CD4-positive, CD25-positive, alpha-beta regulatory T cell (primary cell): ENCODE measurements at regions not wholly inside any gene's neighbourhood (a gene's known extent, or its start where the extent isn't known, plus 50 kb on each side); places are given as distances from the start of the nearest gene placed in this dataset.

Experiments used
- ATAC-seq, 2 donors: fragments of 150-1000 bp; cut with Tn5 transposase; one replicate each; pipeline ENCODE4 v1.10.0; 2021; ENCODE audit warnings: low read depth in 2 of 2, moderate number of reproducible peaks in 2 of 2, moderate library complexity in 1 of 2
- DNase-seq, 3 donors: peaks; one replicate each; pipeline versions ENCODE4 v3.0.0 to v3.0.0-alpha.2; 2012 to 2022; ENCODE audit warnings: mixed read lengths in 1 of 3
- H3K27ac ChIP-seq: one replicate; pipeline ENCODE4 v1.7.0; 2013; ENCODE audit warnings: mild to moderate bottlenecking, low read length; ENCODE audit not compliant: insufficient read depth, poor library complexity, severe bottlenecking
- H3K27me3 ChIP-seq: one replicate; pipeline ENCODE4 v1.7.0; 2013; ENCODE audit warnings: low read length; ENCODE audit not compliant: control insufficient read depth, insufficient read depth
- H3K36me3 ChIP-seq: one replicate; pipeline ENCODE4 v1.7.0; 2013; ENCODE audit warnings: mild to moderate bottlenecking, low read length, moderate library complexity; ENCODE audit not compliant: control insufficient read depth, insufficient read depth
- H3K4me1 ChIP-seq: 2 replicates; pipeline ENCODE4 v1.7.0; 2013; ENCODE audit warnings: mild to moderate bottlenecking, low read length; ENCODE audit not compliant: insufficient read depth, control insufficient read depth, poor library complexity, severe bottlenecking
- H3K4me3 ChIP-seq: one replicate; pipeline ENCODE4 v1.7.0; 2013; ENCODE audit warnings: low read depth, mild to moderate bottlenecking, low read length, moderate library complexity
- H3K9me3 ChIP-seq, 2 experiments: 1 replicate in 1 of 2; 2 replicates in 1 of 2; pipeline ENCODE4 v1.7.0; 2013; ENCODE audit warnings: low read length in 2 of 2, mild to moderate bottlenecking in 1 of 2, moderate library complexity in 1 of 2; ENCODE audit not compliant: control insufficient read depth in 2 of 2
- H3K27ac Mint-ChIP-seq, 3 donors: one replicate each; pipeline ENCODE4 v1.8.0; 2020 to 2022; ENCODE audit warnings: mild to moderate bottlenecking in 3 of 3, mixed read lengths in 3 of 3, moderate library complexity in 2 of 3
- H3K27me3 Mint-ChIP-seq: one replicate; pipeline ENCODE4 v1.8.0; 2022; ENCODE audit warnings: mild to moderate bottlenecking, mixed read lengths
- H3K36me3 Mint-ChIP-seq: one replicate; pipeline ENCODE4 v1.8.0; 2020; ENCODE audit warnings: mixed read lengths
- H3K4me1 Mint-ChIP-seq, 4 donors: one replicate each; pipeline ENCODE4 v1.8.0; 2020 to 2022; ENCODE audit warnings: mixed read lengths in 4 of 4, mild to moderate bottlenecking in 1 of 4
- H3K4me3 Mint-ChIP-seq, 4 donors: one replicate each; pipeline ENCODE4 v1.8.0; 2020 to 2022; ENCODE audit warnings: mild to moderate bottlenecking in 4 of 4, mixed read lengths in 4 of 4, moderate library complexity in 3 of 4
- H3K9me3 Mint-ChIP-seq, 7 donors: one replicate each; pipeline ENCODE4 v1.8.0; 2020 to 2022; ENCODE audit warnings: mixed read lengths in 7 of 7, mild to moderate bottlenecking in 3 of 7, moderate library complexity in 2 of 7

- Mint-ChIP-seq H3K4me1 (no peaks in the 10 kb centered on the region), H3K27ac (no peak overlapping the region), H3K4me3 (no peak overlapping the region), H3K27me3 (peaks cover 7% of the 10 kb centered on the region), H3K36me3 (no peaks in the 10 kb centered on the region), H3K9me3 (peaks cover 0 to 4% (median 3%) of the 10 kb centered on the region in 7 donors)
- no peak for DNase-seq
- no peaks in the 10 kb centered on the region for H3K36me3 ChIP-seq
- peaks cover 2% of the 10 kb centered on the region for H3K27me3 ChIP-seq
- no peaks in the 10 kb centered on the region for H3K9me3 ChIP-seq
- no peak overlapping the region for H3K27ac ChIP-seq
- H3K4me3 ChIP-seq: no peak overlapping the region
- no peaks in the 10 kb centered on the region for H3K4me1 ChIP-seq
- no peak for ATAC-seq
Measured at GRCh38 chr13:22143671-22144070, 472.8 kb downstream of the FGF9 start.

- Mint-ChIP-seq H3K27ac (no peak overlapping the region), H3K4me3 (no peak overlapping the region), H3K9me3 (peaks cover 0 to 4% (median 3%) of the 10 kb centered on the region in 7 donors), H3K27me3 (peaks cover 7% of the 10 kb centered on the region), H3K36me3 (no peaks in the 10 kb centered on the region), H3K4me1 (peaks cover 0 to 3% (median 0%) of the 10 kb centered on the region in 4 donors)
- Histone ChIP-seq H3K27ac (no peak overlapping the region), H3K36me3 (no peaks in the 10 kb centered on the region), H3K27me3 (peaks cover 2% of the 10 kb centered on the region), H3K4me1 (no peaks in the 10 kb centered on the region), H3K9me3 (no peaks in the 10 kb centered on the region), H3K4me3 (no peak overlapping the region)
- DNase-seq (no peak), ATAC-seq (no peak)
Measured at GRCh38 chr13:22144806-22145205, 473.9 kb downstream of the FGF9 start.

- H3K4me1 ChIP-seq: no peaks in the 10 kb centered on the region
- Mint-ChIP-seq H3K27me3 (peaks cover 9% of the 10 kb centered on the region), H3K27ac (no peak overlapping the region), H3K4me1 (peaks cover 0 to 3% (median 0%) of the 10 kb centered on the region in 4 donors), H3K4me3 (no peak overlapping the region), H3K36me3 (no peaks in the 10 kb centered on the region), H3K9me3 (peaks cover 0 to 4% (median 2%) of the 10 kb centered on the region in 7 donors)
- ATAC-seq: no peak
- DNase-seq: no peak
- no peak overlapping the region for H3K27ac ChIP-seq
- H3K4me3 ChIP-seq: no peak overlapping the region
- peaks cover 4% of the 10 kb centered on the region for H3K27me3 ChIP-seq
- H3K36me3 ChIP-seq: no peaks in the 10 kb centered on the region
- no peaks in the 10 kb centered on the region for H3K9me3 ChIP-seq
Measured at GRCh38 chr13:22148187-22148586, 477.3 kb downstream of the FGF9 start.

- peaks cover 4% of the 10 kb centered on the region for H3K27me3 ChIP-seq
- H3K9me3 Mint-ChIP-seq: peaks cover 0 to 3% (median 2%) of the 10 kb centered on the region in 7 donors
- ATAC-seq (no peak), DNase-seq (no peak)
- H3K27ac ChIP-seq: no peak overlapping the region
- H3K4me3 Mint-ChIP-seq: no peak overlapping the region
- H3K4me1 Mint-ChIP-seq: peaks cover 0 to 3% (median 0%) of the 10 kb centered on the region in 4 donors
- H3K4me3 ChIP-seq: no peak overlapping the region
- peaks cover 4% of the 10 kb centered on the region for H3K27me3 Mint-ChIP-seq
- no peaks in the 10 kb centered on the region for H3K9me3 ChIP-seq
- H3K27ac Mint-ChIP-seq: no peak overlapping the region
- no peaks in the 10 kb centered on the region for H3K4me1 ChIP-seq
- no peaks in the 10 kb centered on the region for H3K36me3 Mint-ChIP-seq
- H3K36me3 ChIP-seq: no peaks in the 10 kb centered on the region
Measured at GRCh38 chr13:22152751-22153150, 481.9 kb downstream of the FGF9 start.

- no peak for ATAC-seq
Measured at GRCh38 chr13:22154041-22154440, 483.2 kb downstream of the FGF9 start.

GRCh38 chr13:22161871-22162270, 491.0 kb downstream of the FGF9 start:
- Mint-ChIP-seq H3K9me3 (peaks cover 0 to 3% (median 0%) of the 10 kb centered on the region in 7 donors), H3K4me1 (peaks cover 14 to 37% (median 15%) of the 10 kb centered on the region in 4 donors), H3K36me3 (no peaks in the 10 kb centered on the region), H3K27ac (no peak overlapping the region), H3K27me3 (no peaks in the 10 kb centered on the region), H3K4me3 (peak overlapping the region in 1 of 4 donors; percentile 39)
- no peak for ATAC-seq
- no peaks in the 10 kb centered on the region for H3K36me3 ChIP-seq
- no peaks in the 10 kb centered on the region for H3K9me3 ChIP-seq
- H3K4me1 ChIP-seq: peaks cover 6% of the 10 kb centered on the region
- no peaks in the 10 kb centered on the region for H3K27me3 ChIP-seq
- DNase-seq: peak in 1 of 3 donors; percentile 6
- peak overlapping the region; percentile 49 for H3K4me3 ChIP-seq
- no peak overlapping the region for H3K27ac ChIP-seq

More at GRCh38 chr13:22154041-22154440, 483.2 kb downstream of the FGF9 start:
- Histone ChIP-seq H3K4me1 (no peaks in the 10 kb centered on the region), H3K9me3 (no peaks in the 10 kb centered on the region), H3K36me3 (no peaks in the 10 kb centered on the region), H3K27me3 (peaks cover 4% of the 10 kb centered on the region), H3K27ac (no peak overlapping the region), H3K4me3 (no peak overlapping the region)
- no peak overlapping the region for H3K4me3 Mint-ChIP-seq
- DNase-seq: no peak
- no peak overlapping the region for H3K27ac Mint-ChIP-seq
- H3K4me1 Mint-ChIP-seq: peaks cover 0 to 3% (median 0%) of the 10 kb centered on the region in 4 donors
- H3K36me3 Mint-ChIP-seq: no peaks in the 10 kb centered on the region
- H3K9me3 Mint-ChIP-seq: peaks cover 0 to 3% (median 0%) of the 10 kb centered on the region in 7 donors
- H3K27me3 Mint-ChIP-seq: peaks cover 4% of the 10 kb centered on the region

- Mint-ChIP-seq H3K27ac (peak overlapping the region in 2 of 3 donors; percentile 27 to 39), H3K4me1 (peaks cover 14 to 37% (median 15%) of the 10 kb centered on the region in 4 donors), H3K4me3 (peak overlapping the region; percentile 1 to 76 (median 26)), H3K27me3 (no peaks in the 10 kb centered on the region), H3K36me3 (no peaks in the 10 kb centered on the region), H3K9me3 (peaks cover 0 to 3% (median 0%) of the 10 kb centered on the region in 7 donors)
- Histone ChIP-seq H3K36me3 (no peaks in the 10 kb centered on the region), H3K27ac (no peak overlapping the region), H3K27me3 (no peaks in the 10 kb centered on the region), H3K4me3 (peak overlapping the region; percentile 73), H3K4me1 (peaks cover 6% of the 10 kb centered on the region), H3K9me3 (no peaks in the 10 kb centered on the region)
- peak in 1 of 3 donors; percentile 17 for DNase-seq
- ATAC-seq: no peak
Measured at GRCh38 chr13:22162889-22163288, 492.0 kb downstream of the FGF9 start.

- ATAC-seq (no peak), DNase-seq (no peak)
- Mint-ChIP-seq H3K9me3 (peaks cover 0 to 3% (median 0%) of the 10 kb centered on the region in 7 donors), H3K4me1 (peaks cover 2 to 10% (median 4%) of the 10 kb centered on the region in 4 donors), H3K36me3 (no peaks in the 10 kb centered on the region), H3K4me3 (no peak overlapping the region), H3K27ac (no peak overlapping the region), H3K27me3 (no peaks in the 10 kb centered on the region)
- Histone ChIP-seq H3K27ac (no peak overlapping the region), H3K4me1 (no peaks in the 10 kb centered on the region), H3K27me3 (peaks cover 2% of the 10 kb centered on the region), H3K4me3 (no peak overlapping the region), H3K36me3 (no peaks in the 10 kb centered on the region), H3K9me3 (no peaks in the 10 kb centered on the region)
Measured at GRCh38 chr13:22168437-22169190, 497.7 kb downstream of the FGF9 start.
